Kidney (tissue), 13 donors: ENCODE measurements at regions not wholly inside any gene's neighbourhood (a gene's known extent, or its start where the extent isn't known, plus 50 kb on each side); places are given as distances from the start of the nearest gene placed in this dataset.

ENCODE experiments used
- DNase-seq, 5 donors: peaks; one replicate each; pipeline ENCODE4 v3.0.0-alpha.2; 2013 to 2020
- FAIRE-seq: peaks from 2 replicates; lab custom pipeline; 2012; peaks lifted over from hg19 to GRCh38; lab: Jason Lieb, UNC
- H3K27ac ChIP-seq, 2 donors: one replicate each; pipeline ENCODE4 v1.7.0; 2013; ENCODE audit warnings: low read depth in 2 of 2, low read length in 2 of 2, inconsistent platforms in 1 of 2
- H3K27me3 ChIP-seq: one replicate; pipeline ENCODE4 v1.7.1; 2013; ENCODE audit warnings: low read length, inconsistent platforms; ENCODE audit not compliant: control insufficient read depth, insufficient read depth
- H3K36me3 ChIP-seq, 3 donors: one replicate each; pipeline versions ENCODE4 v1.7.0 to v1.7.1; 2013; ENCODE audit warnings: low read length in 3 of 3, control low read depth in 1 of 3, inconsistent platforms in 1 of 3; ENCODE audit not compliant: insufficient read depth in 3 of 3, control insufficient read depth in 2 of 3
- H3K4me1 ChIP-seq, 3 donors: one replicate each; pipeline versions ENCODE4 v1.7.0 to v1.7.1; 2013; ENCODE audit warnings: low read length in 3 of 3, inconsistent platforms in 1 of 3, low read depth in 1 of 3; ENCODE audit not compliant: control insufficient read depth in 2 of 3, insufficient read depth in 2 of 3
- H3K4me3 ChIP-seq, 3 donors: one replicate each; pipeline versions ENCODE4 v1.7.0 to v1.8.1; 2013; ENCODE audit warnings: low read length in 3 of 3, control low read depth in 1 of 3, inconsistent platforms in 1 of 3
- H3K9ac ChIP-seq, 3 donors: one replicate each; pipeline versions ENCODE4 v1.7.0 to v1.7.1; 2013; ENCODE audit warnings: low read length in 3 of 3, control low read depth in 1 of 3, inconsistent platforms in 1 of 3
- H3K9me3 ChIP-seq, 3 donors: one replicate each; pipeline versions ENCODE4 v1.7.0 to v1.7.1; 2013; ENCODE audit warnings: low read length in 3 of 3, control low read depth in 1 of 3, inconsistent platforms in 1 of 3; ENCODE audit not compliant: control insufficient read depth in 2 of 3, insufficient read depth in 1 of 3
- CTCF ChIP-seq: IDR thresholded peaks from 3 replicates; pipeline ENCODE4 v1.5.1; 2012; ENCODE audit warnings: mild to moderate bottlenecking, moderate library complexity, borderline replicate concordance; ENCODE audit not compliant: insufficient read depth; ENCODE audit errors: extremely low read depth
- intact Hi-C: fragments of 100-400 bp; cut with DNase I; formaldehyde crosslinking; loops from one replicate; pipeline ENCODE4 v1.11.1; 2022
- donor health status: control.
- donor health status: control.
- donor health status: control.
- donor health status: control.
- donor health status: control.
- donor health status: DM: yes; HTN: yes; CAD: no.
- donor health status: Normal renal cell carcinoma (clear cell type).

- no peak for FAIRE-seq
- no peak for DNase-seq
- Histone ChIP-seq H3K9ac (no peak overlapping the region), H3K36me3 (no peaks in the 10 kb centered on the region), H3K4me3 (no peak overlapping the region), H3K27ac (no peak overlapping the region), H3K4me1 (no peaks in the 10 kb centered on the region), H3K27me3 (no peaks in the 10 kb centered on the region), H3K9me3 (no peaks in the 10 kb centered on the region)
- TF ChIP-seq CTCF = no peak
- intact Hi-C loops = no loop called here
Measured at GRCh38 chr2:18986046-18986445, 372.4 kb downstream of the OSR1 start.

GRCh38 chr2:18980786-18981430 is 377.5 kb downstream of the OSR1 start:
- no peak for TF ChIP-seq CTCF
- intact Hi-C loops = no loop called here
- Histone ChIP-seq H3K36me3 (no peaks in the 10 kb centered on the region), H3K4me1 (no peaks in the 10 kb centered on the region), H3K9ac (no peak overlapping the region), H3K9me3 (no peaks in the 10 kb centered on the region), H3K4me3 (no peak overlapping the region), H3K27me3 (no peaks in the 10 kb centered on the region), H3K27ac (no peak overlapping the region)
- FAIRE-seq (no peak), DNase-seq (no peak)

GRCh38 chr2:18980104-18980785 is 378.2 kb downstream of the OSR1 start:
- no peak for TF ChIP-seq CTCF
- Histone ChIP-seq H3K9me3 (no peaks in the 10 kb centered on the region), H3K4me3 (no peak overlapping the region), H3K4me1 (no peaks in the 10 kb centered on the region), H3K27me3 (no peaks in the 10 kb centered on the region), H3K36me3 (no peaks in the 10 kb centered on the region), H3K27ac (no peak overlapping the region), H3K9ac (no peak overlapping the region)
- FAIRE-seq (no peak), DNase-seq (no peak)
- intact Hi-C loops = no loop called here
